CD4-positive, alpha-beta T cell treated with Interleukin-15 for 1 hour (primary cell): ENCODE measurements at regions not wholly inside any gene's neighbourhood (a gene's known extent, or its start where the extent isn't known, plus 50 kb on each side); places are given as distances from the start of the nearest gene placed in this dataset.

ENCODE experiments used
- DNase-seq: peaks from one replicate; pipeline ENCODE4 v3.0.0-alpha.2; 2020

DNA sequence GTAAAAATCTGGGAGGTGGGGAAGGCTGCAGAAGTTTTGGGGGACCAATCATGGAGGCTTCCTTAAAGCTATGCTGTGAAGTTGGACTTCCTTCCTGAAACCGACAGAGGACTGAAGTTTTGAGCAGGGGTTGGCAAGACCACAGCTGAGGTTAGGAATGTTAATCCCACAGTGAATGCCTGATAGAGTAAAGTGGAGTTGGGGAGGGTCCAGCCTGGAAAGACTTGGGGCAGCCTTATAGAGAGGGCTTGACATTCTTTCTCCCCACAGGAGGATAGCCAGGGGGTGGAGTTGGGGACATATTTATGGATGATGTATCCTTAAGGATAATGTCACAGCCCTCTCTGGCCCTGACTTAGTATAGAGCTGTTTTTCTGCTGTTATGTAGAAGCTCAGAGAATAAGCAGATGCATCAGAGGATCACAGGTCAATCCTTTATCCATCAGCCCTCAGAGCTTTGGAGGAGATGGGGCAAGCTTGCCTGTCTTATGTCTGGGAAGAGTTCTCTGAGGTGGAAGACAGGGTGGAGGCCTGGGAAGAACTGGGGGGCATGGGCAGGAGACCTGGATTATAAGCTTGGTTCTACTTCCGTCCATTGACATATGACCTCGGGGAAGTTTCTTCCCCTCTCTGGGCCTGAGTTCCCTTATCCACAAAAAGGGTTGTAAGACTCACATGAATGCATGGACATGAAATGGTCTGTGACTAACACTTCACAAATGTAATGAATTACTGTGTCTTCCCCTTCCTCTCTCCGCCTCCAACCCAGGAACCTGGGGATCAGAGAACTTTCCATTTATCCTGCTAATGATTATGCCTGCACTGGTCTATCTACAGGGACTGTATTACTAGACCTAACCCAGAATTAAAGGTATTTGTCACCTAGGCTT, 317.8 kb downstream of the MIAT start:
- DNase-seq: no peak

DNA sequence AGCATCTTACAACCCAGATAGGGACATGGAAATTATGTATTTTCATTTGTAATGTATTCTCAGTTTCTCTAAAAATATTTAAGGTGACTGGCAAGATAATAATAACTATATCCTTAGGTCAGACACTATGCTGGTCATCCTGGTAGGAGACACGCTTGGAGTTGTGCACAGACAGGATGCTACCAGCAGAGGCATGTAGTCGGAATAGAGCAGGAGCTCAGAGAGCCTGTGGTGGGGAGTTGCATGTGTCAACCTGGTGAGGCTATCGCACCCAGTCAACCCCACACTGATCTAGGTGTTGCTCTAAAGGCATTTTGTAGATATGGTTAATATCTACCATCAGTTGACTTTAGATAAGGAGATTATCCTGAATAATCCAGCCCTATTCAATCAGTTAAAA, 318.5 kb downstream of the MIAT start:
- DNase-seq: no peak

DNA sequence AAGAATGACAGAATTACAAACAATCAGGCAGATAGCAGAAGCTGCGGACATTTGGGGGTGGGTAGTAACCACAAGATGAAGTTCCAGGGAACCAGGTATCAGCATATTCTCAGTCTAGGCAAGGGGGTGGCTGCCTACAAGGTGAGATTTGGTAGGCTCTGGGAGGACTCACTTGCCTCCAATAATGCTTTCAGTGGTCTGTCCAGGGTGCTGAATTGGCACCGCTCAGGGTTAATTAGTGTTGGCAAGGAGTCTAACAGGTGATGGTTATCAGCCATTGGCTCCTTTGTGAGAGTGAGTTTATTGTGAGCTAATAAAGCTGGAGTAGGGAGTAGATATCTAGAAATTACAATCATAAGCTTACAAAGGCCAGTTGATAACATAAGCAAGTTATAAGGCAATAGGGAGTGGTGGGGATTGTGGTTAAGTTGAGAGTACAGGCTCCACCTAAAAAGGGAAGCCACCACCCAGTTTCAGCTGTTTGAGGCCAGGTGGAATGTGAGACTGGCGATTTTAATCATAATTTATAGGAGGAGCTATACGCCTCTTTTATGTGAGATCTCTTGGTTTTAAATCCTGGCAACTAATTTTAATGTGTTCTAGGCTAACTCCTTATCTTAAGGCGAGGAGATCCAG, 320.5 kb downstream of the MIAT start:
- no peak for DNase-seq

DNA sequence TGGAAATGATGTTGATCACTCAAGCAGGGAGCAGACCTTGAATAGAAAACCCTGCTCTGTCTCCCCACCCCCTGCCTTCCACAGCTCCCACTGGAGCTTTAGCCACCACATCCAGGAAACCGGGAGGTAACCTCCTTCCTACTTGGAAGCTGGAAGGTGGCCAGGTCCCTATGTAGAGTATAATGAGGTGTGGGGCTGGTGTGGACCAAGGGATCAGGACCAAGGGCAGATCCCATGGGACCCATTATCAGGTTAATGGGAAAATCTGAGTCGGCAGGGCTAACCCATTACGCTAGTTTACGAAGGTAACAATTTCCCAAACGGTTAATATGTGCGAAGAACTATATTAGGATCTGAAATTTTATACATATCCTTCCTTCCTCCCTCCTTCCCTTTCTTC, 321.9 kb downstream of the MIAT start:
- DNase-seq: no peak

DNA sequence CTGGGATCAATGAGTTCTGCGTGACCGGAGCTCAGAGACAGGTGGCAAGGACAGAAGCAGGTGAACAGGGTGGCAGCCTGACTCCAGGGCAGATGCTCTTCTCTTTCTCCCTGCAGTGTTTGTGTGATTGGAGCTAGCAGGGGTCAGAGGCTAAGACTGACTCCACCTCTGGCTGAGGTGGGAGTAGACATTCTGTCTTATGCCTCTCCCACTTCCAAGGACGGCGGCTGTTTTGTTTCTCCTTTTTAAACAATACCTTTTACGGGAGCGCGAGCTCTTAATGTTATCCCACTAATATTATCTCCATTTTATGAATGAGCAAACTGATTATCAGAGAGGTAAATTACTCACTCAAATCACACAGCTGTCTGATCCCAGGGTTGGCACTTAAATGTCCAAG, 323.7 kb downstream of the MIAT start:
- DNase-seq: no peak

DNA sequence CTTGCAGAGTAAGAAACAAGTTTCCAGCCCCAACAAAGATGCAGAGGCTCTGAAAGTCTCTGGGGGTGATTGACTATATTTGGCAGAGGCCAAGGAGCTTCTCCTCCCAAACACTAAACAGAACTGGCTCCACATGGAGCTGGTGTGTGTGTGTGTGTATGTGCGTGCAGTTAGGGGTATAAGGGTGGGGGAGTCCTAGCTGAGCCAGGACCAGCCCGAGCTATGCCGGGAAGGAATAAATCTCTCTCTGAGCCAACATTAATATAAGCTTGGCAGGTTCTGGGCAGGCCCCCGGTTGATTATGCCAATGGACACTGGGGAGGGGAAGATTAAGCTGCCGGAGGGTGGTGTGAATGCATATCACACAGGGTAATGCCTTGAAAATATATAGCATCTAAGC, 324.2 kb downstream of the MIAT start:
- no peak for DNase-seq

DNA sequence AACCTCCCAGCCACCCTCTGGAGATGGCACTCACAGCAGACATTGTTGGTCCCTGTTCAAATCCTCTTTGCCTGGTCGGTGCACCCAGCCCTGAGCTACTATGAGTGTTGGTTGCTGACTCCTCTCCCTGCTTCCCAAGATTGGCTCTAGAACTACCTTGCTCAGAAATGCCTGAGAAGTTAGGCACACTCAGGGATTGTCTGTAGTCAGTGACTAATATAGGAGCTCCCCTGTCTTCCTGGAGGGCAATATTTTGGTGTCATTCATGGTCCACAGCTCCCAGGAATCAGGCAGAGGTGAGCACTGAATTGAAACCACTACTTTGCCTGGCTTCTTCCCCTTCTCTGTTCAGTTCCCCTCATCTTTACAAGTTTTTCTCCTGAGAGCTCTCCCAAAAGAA, 325.9 kb downstream of the MIAT start:
- DNase-seq: no peak

DNA sequence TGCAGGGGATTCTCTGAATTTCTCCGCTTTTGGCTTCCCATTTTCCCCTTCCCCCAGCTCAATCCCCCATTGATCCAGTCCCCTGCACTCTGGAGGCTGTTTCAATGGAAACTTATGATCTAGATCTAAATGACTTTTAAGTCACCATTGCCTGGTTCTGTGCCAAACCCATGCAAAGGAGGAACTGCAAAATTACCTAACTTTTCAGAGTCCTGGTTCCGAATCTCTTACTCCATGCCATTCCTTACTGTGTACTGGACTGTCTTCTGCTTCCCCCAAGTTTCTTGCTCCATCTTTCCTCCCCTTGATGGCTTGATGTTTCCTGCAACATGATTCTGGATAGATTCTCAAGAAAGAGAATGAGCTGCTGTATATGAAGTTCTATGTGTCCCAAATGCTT, 327.8 kb downstream of the MIAT start:
- DNase-seq: no peak

DNA sequence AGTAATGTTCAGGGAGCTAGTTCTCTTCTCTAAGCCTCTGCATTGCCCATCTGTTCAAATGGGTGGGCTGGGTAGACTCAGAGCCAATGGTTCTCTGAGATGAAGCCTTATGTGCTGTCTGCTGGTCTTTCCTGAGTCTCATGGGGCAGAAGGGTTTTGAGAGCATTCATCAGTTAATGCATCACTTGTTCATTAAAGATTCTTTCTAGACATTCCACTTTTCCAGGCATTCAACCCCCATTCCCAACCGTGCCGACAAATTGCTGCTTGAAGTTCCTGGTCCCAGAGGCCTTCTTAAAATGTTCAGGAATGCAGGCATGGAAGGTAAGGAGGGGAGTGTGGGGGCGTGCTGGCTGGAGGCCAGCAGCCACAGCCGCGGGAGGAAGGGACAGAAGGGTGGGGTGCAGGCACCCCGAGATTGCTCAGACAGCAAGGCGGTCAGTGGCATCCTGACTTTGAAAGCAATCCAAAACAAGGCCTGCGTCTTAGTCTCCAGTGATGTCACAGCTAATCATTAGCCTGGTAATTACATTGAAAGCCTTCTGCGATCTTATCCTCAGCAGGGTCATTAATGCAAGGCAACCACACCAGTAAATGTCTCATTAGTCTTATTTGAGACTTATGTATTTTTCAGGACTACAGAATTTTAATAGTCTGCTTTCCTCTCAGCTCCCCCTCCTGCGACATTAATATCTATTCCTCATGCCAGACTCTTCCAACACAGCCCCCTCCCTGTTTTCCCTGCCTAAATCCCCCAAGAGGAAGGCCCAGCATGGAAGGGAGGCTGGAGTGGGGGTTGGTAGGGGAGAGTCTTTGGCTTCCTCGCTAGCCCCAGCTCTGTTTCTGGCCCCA, 328.8 kb downstream of the MIAT start:
- DNase-seq: no peak

DNA sequence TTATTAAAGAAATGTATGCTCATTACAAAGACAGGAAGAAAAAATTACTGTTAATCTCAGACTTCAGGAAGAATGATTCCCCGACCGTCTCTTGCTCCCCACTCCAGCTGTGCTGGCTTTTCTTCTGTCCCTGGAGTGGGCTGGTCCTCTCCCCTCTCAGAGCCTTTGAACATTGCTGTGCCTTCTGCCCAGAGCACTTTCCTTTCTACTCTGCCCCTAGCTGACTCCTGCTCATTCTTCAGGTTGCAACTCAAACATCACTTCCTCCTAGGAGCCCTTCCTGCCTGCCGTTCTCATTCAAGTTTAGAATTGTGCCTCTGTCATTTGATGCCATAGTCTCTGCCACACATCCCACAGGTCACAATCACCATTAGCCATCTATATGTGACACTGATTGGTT, 329.5 kb downstream of the MIAT start:
- DNase-seq: no peak

DNA sequence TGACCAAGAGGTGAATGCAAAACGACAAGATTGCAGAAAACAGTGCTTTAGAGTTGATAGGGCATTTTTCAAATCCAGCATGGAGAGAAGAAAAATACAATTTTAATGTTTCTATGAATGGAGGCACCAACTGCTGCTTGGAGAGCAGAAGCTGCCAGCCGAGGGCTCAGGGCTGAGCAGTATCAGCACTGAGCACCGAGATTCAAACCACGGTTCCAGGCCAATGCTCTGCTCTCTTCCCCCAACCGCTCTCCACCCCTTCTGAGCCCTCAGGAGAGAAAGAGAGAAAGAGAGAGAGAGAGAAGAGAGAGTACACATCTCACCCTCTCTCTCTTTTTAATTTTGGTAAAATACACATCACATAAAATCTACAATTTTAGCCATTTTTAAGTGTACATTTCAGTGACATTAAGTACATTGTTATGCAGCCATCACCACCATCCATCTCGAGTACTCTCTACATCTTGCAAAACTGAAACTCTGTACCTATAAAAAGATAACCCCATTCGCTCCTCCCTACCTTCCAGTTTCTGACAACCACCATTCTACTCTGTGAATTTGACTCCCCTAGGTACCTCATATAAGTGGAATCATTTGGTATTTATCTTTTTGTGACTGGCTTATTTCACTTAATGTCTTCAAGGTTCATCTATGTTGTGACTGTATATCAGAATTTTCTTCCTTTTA, 333.3 kb downstream of the MIAT start:
- no peak for DNase-seq

DNA sequence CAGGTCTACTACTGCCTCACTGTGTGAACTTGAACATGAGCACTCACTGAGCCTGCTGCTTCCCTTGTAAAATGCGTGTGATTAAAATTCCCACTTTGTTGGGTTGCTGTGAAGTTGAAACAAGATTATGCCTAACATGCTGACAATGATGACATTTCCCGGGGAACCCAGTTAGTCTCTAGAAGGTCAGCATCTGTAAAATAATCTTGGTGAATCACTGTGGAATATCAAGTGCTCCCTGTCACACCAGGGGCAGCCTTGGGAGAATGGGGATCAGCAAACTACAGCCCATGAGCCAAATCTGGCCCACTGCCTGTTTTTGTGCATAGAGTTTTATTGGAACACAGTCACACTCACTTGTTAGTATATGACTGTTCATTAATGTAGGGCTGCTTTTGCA, 335.2 kb downstream of the MIAT start:
- DNase-seq: no peak

DNA sequence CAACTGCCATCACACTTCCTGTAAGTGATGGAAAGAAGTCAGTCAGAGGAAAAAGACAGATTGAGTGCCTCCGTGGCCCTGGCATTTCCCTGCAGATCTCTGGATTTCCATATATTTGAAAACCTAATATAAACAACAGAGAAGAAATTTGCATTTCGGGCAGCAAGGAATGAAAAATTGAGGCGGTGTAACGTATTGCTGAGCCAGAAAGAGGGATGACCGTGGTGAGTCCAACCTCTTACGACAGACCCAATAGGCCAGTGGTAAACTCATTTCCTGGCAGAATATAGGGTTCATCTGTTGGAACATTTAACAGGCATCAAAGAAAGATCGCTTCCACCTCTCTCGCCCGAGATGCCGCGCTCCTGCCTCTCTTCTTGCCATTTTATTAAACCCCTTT, 336.5 kb downstream of the MIAT start:
- no peak for DNase-seq

DNA sequence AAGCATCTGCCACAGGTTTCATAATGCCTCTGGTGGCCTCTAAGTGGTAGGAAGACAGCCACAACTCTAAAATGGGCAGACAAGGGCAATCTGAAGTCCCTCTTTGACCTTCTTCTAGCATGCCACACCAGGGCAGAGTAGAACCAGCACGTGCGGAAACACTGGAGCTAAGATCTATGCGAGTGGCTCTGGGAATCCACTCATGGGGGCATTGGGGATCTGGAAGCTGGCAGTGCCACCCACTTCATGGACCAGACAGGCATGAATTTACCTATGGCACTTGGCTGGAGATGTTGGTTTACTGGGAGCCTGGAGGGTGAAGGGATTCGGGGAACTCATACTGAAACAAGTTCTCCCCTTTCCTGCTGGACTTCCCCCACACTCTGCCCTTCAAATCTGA, 337.4 kb downstream of the MIAT start:
- DNase-seq: no peak

DNA sequence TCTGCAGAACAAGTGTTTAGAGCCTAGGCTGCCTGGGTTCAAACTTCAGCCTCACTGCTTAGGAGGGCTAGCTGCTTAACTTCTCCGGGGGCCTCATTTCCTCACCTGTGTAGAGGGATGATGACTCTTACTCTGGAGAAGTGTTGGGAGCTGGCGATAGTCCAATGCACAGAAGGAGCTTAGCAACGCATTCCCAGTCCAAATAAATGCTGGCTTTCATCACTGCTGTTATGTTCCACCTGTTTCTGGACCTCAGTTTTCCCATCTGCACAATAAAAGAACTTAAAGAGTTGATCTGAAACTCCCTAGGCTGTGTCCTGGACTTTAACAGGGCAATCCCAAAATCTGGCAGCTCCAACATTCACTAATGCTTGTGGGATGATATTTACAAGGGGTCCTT, 337.8 kb downstream of the MIAT start:
- no peak for DNase-seq

DNA sequence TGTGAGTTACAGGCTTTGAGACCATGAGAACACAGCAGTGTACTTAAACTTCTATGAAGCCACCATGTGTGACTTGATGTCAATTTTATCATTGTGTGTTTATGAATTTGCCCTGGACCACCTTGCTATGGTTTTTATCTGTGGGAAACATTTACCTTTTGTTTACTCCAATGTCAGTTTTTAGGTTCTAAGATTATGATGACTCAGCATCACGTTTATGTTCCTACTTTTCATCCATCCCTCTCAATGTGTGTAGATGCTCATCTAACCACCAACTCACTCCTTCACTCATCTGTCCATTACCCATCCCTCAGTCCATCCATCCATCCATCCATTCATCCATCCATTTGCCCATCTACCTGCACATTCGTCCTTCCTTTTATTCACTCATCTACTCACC, 338.8 kb downstream of the MIAT start:
- no peak for DNase-seq

DNA sequence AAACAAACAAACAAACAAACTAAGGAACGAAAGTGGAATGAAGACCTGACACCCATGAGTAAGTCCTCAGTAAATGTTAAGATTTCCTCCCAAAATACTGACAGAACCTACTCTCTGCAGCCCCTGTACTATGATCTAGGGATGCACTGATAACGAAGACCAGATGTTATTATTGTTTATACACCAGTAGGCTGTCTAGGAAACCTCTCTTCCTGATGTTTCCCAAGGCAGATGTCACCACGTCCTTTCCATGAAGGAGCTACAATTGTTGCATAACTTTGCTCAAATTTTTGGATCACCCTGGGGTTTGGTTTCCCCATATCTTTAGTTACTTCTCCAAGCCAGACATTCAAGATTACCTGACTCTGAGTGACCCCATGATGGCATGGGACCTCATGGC, 340.7 kb downstream of the MIAT start:
- no peak for DNase-seq

DNA sequence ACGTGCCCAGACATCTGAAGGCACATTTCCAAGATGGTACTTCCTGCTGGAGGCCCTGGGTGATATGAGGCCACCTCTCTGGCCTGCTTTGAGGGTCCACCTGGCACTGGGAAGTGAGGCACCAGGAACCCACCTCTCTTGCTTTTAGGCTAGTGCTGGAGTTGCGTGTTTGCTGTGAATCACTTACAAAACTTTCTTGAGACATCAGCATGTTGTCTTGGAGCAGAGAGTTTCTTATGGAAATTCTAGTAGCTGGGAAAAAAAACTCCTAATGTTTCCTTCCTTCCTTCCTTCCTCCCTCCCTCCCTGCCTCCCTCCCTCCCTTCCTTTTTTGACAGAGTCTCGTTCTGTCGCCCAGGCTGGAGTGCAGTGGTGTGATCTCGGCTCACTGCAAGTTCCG, 341.3 kb downstream of the MIAT start:
- DNase-seq: no peak

DNA sequence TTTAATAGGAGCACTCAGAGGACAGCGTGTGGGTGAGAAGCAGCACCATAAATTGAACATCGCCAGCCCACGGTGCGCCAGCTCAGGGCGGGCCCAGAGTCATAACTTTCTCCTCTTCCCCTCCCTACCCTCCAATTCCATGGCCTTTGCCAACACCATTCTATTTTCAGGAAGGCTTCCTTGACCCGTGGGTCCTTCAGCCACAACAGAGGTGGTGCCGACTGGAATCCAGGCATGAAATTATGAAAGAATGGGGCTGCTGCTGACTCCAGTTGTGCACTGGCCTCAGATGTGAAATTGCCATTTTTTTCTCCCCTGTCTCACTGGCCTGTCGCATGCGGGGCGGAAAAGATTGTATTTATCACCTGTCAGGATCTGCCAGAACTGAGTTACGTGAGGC, 345.9 kb downstream of the MIAT start:
- no peak for DNase-seq

DNA sequence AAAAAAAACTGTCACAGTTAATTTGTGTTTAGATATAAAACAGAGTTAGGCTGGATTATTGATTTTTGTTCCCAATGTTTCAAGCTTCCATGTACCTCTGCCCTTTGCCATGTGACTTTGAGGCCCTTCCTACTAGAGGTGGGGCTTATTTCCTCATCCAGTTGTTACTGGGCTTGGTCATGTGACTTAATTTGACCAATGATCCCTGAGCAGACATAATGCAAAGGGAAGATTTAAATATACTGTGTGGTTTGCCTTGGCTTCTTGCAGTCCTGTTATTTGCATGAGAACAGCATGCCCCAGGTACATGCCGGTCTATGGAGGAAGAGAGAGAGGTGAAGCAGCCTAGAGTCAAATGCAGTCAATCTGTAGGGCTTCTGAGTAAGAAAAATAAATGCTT, 347.0 kb downstream of the MIAT start:
- DNase-seq: no peak

DNA sequence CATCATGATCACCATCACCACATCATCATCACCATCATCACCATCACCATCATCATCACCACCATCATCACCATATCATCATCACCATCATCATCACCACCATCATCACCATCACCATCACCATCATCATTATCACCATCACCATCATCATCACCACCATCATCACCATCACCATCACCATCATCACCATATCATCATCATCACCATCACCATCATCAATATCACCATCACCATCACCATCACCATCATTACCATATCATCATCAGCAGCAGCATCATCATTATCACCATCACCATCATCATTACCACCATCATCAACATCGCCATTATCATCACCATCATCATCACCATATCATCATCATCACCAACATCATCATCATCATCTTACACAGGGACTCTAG, 351.1 kb downstream of the MIAT start:
- DNase-seq: no peak

DNA sequence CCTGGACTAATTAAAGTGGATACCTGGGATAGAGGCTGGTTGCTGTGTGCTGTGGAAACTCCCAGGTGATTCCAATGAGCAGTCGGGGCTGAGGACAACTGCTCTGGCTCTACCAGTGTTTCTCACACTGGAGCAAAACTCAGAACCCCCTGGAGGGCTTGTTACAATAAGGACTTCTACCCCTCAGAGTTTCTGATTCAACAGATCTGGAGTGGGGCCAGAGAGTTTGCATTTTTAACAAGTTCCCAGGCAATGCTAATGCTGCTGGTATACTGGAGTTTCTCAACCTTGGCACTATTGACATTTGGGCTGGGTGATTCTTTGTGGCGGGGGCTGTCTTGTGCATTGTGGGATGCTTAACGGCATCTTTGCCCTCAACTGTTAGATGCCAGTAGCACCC, 353.7 kb downstream of the MIAT start:
- no peak for DNase-seq

DNA sequence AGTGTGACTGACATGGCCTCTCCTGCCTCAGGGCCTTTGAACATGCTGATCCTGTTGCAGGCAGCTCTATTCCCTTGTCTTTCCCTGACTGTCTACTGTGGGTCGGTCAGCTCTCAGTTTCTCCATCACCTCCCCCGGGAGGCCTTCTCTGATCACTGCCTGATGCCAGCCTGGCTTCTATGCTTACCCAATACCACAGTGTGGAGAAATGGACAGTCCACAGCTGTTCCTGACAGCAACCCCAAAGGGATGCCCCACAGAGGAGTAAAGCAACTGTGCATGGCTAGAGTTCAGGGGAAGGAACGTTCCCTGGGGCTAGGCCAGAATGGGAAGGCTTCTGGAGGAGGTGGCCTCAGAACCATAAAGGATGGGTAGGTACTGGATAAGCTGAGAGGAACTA, 354.3 kb downstream of the MIAT start:
- no peak for DNase-seq
